ENCODE measurements at regions not wholly inside any gene's neighbourhood (a gene's known extent, or its start where the extent isn't known, plus 50 kb on each side); places are given as distances from the start of the nearest gene placed in this dataset.

- Histone ChIP-seq H3K4me3 (no peak overlapping the region), H3K27me3 (no peaks in the 10 kb centered on the region)
Measured at GRCh38 chr2:168396131-168396530, 59.9 kb upstream of the CERS6 start.

DNA sequence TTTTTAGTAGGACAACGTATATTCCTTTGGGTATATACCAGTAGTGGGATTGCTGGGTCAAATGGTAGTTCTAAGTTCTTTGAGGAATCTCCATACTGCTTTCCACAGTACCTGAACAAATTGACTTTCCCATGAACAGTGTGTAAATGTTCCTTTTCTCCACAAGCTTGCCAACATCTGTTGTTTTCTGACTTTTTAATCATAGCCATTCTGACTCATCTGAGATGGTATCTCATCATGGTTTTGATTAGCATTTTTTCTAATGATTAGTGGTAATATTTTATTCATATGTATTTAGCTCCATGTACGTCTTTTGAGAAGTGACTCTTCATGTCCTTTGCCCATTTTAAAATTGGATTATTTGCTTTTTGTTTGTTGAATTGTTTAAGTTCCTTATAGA lies 58.4 kb upstream of the CERS6 start:
- Histone ChIP-seq H3K9me3 (no peaks in the 10 kb centered on the region), H3K27ac (replicated peaks in 1 of 4) (no peak overlapping the region), H3K4me3 (no peak overlapping the region), H3K27me3 (no peaks in the 10 kb centered on the region), H3K4me1 (no peaks in the 10 kb centered on the region), H3K36me3 (no peaks in the 10 kb centered on the region)
- TF ChIP-seq POLR2A (IDR thresholded peaks at IDR 0.05; ENCODE audit: low read depth) (no peak), EP300 (IDR thresholded peaks at IDR 0.05) (no peak), POLR2AphosphoS5 (IDR thresholded peaks at IDR 0.05) (no peak), CTCF (IDR thresholded peaks at IDR 0.05) (no peak)
- 89% methylated on average over 2 of the region's 2 CpGs for WGBS
- intact Hi-C loops (cut with DNase I) = no loop called here
- no peak for DNase-seq (ENCODE audit: extremely low spot score)

More at GRCh38 chr2:168396131-168396530, 59.9 kb upstream of the CERS6 start:
- 72% methylated on average over 2 of the region's 2 CpGs for WGBS
- Histone ChIP-seq H3K9me3 (no peaks in the 10 kb centered on the region), H3K36me3 (no peaks in the 10 kb centered on the region), H3K4me1 (no peaks in the 10 kb centered on the region), H3K27ac (replicated peaks in 1 of 4) (no peak overlapping the region)
- intact Hi-C loops (cut with DNase I) = no loop called here
- TF ChIP-seq POLR2A (IDR thresholded peaks at IDR 0.05; ENCODE audit: low read depth) (no peak), POLR2AphosphoS5 (IDR thresholded peaks at IDR 0.05) (no peak), CTCF (IDR thresholded peaks at IDR 0.05) (no peak), EP300 (IDR thresholded peaks at IDR 0.05) (no peak)
- DNase-seq (ENCODE audit: extremely low spot score) = no peak

DNA sequence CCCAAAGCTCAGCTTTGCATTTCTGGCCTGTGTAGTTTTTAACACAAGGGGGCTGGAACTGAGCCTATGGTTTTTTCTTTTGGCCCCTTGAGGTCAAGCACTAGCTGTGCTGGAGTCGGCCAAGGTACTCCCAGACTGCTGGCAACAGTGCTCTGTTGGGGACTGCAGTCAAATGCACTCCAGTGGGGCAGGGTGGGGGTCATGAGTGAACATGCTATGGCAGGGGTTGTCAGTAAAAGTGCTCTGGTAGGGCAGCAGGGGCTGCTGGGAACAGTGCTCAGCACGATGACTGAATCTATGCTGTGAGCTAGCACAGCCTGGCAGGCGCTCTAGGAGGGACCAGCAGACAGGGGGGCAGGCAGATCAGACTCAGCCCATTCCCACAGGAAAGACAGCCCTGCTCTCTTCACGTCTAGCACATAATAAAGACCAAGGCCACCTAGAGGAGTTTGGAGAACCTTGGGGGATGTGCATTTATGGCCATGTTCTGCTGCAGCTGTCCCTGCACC lies 55.0 kb upstream of the CERS6 start:
- H3K36me3 ChIP-seq = no peaks in the 10 kb centered on the region
- H3K4me3 ChIP-seq = no peak overlapping the region
- no peaks in the 10 kb centered on the region for H3K27me3 ChIP-seq
- TF ChIP-seq POLR2AphosphoS5 (IDR thresholded peaks at IDR 0.05) (no peak), EP300 (IDR thresholded peaks at IDR 0.05) (no peak), CTCF (IDR thresholded peaks at IDR 0.05) (no peak), POLR2A (IDR thresholded peaks at IDR 0.05; ENCODE audit: low read depth) (no peak)
- DNase-seq (ENCODE audit: extremely low spot score) = no peak
- no peaks in the 10 kb centered on the region for H3K9me3 ChIP-seq
- H3K27ac ChIP-seq (replicated peaks in 1 of 4) = no peak overlapping the region
- intact Hi-C loops (cut with DNase I) = no loop called here
- H3K4me1 ChIP-seq = no peaks in the 10 kb centered on the region
- WGBS = 78% methylated on average over 3 of the region's 4 CpGs

GRCh38 chr2:168401771-168402170 lies 54.3 kb upstream of the CERS6 start:
- no peak for DNase-seq (ENCODE audit: extremely low spot score)
- WGBS = 82% methylated on average over 1 of the region's 1 CpG
- no peaks in the 10 kb centered on the region for H3K9me3 ChIP-seq
- intact Hi-C loops (cut with DNase I) = no loop called here
- H3K4me1 ChIP-seq = no peaks in the 10 kb centered on the region
- no peaks in the 10 kb centered on the region for H3K27me3 ChIP-seq
- H3K27ac ChIP-seq (replicated peaks in 1 of 4) = no peak overlapping the region
- no peaks in the 10 kb centered on the region for H3K36me3 ChIP-seq
- H3K4me3 ChIP-seq = no peak overlapping the region
- no peak for TF ChIP-seq POLR2AphosphoS5 (IDR thresholded peaks at IDR 0.05)
- TF ChIP-seq CTCF (IDR thresholded peaks at IDR 0.05) = no peak
- TF ChIP-seq POLR2A (IDR thresholded peaks at IDR 0.05; ENCODE audit: low read depth) = no peak
- no peak for TF ChIP-seq EP300 (IDR thresholded peaks at IDR 0.05)

DNA sequence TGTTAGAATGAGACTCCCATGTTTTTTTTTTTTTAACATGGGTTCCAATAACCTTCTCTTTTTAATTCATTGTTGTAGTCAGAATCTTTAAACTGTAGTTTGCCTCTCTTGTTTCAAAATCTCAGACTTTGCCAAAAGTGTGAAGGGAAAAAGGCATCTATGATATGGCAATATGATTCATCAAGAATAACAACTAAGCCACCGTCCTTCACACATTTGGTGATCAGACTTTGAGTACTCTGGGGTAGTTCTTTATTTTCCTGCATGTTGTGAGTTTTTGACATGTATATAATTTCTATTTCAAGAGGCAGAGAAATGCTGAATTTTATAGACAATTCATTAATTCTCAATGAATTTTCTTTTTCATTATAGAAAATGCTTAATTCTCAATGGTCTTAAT lies 53.5 kb upstream of the CERS6 start:
- no peaks in the 10 kb centered on the region for H3K27me3 ChIP-seq
- no peaks in the 10 kb centered on the region for H3K4me1 ChIP-seq
- no peak overlapping the region for H3K27ac ChIP-seq (replicated peaks in 1 of 4)
- intact Hi-C loops (cut with DNase I) = no loop called here
- no peak for TF ChIP-seq POLR2A (IDR thresholded peaks at IDR 0.05; ENCODE audit: low read depth)
- no peak for TF ChIP-seq POLR2AphosphoS5 (IDR thresholded peaks at IDR 0.05)
- no peak for TF ChIP-seq EP300 (IDR thresholded peaks at IDR 0.05)
- no peak for TF ChIP-seq CTCF (IDR thresholded peaks at IDR 0.05)
- H3K4me3 ChIP-seq = no peak overlapping the region
- H3K9me3 ChIP-seq = no peaks in the 10 kb centered on the region
- 88% methylated on average over 1 of the region's 1 CpG for WGBS
- DNase-seq (ENCODE audit: extremely low spot score) = no peak
- H3K36me3 ChIP-seq = no peaks in the 10 kb centered on the region
